HEK293 (cell line): ENCODE measurements at regions not wholly inside any gene's neighbourhood (a gene's known extent, or its start where the extent isn't known, plus 50 kb on each side); places are given as distances from the start of the nearest gene placed in this dataset.
A peak's percentile ranks its signal among the peaks of the same experiment; 100 is the strongest.

ENCODE experiments used
- CTCF ChIA-PET: fragments of 350-600 bp; formaldehyde crosslinking; extraction: SDS; loops from one replicate; lab custom pipeline; 2021; ENCODE audit warnings: antibody characterized with exemption; lab: Yijun Ruan, JAX
- POLR2A ChIA-PET: fragments of 300-600 bp; formaldehyde crosslinking; extraction: SDS; loops from one replicate; lab custom pipeline; 2020; ENCODE audit warnings: antibody characterized with exemption, inconsistent platforms; lab: Yijun Ruan, JAX
- H3K27ac ChIP-seq: fragments of 200-500 bp; sonication (Bioruptor generic); 2 replicates; pipeline ENCODE4 v1.5.1; 2014; ENCODE audit warnings: low read depth, low read length, control low read depth, inconsistent platforms; ENCODE audit errors: extremely low read depth
- H3K36me3 ChIP-seq, 2 experiments: fragments of 200-500 bp in 1 of 2; sonication (Bioruptor generic) in 1 of 2; 1 replicate in 1 of 2; 2 replicates in 1 of 2; pipeline ENCODE4 v1.5.1; 2014 to 2017; ENCODE audit warnings: inconsistent platforms in 2 of 2, low read length in 2 of 2; ENCODE audit not compliant: control insufficient read depth in 2 of 2, insufficient read depth in 1 of 2
- H3K4me1 ChIP-seq: fragments of 200-500 bp; sonication (Bioruptor generic); 2 replicates; pipeline ENCODE4 v1.5.1; 2014; ENCODE audit warnings: mild to moderate bottlenecking, low read length, inconsistent platforms; ENCODE audit not compliant: control insufficient read depth, insufficient read depth
- H3K4me3 ChIP-seq: 2 replicates; pipeline ENCODE4 v1.5.1; 2011; ENCODE audit warnings: low read depth, mild to moderate bottlenecking, control low read depth, low read length, moderate library complexity
- H3K9me3 ChIP-seq: fragments of 200-500 bp; sonication (Bioruptor generic); 2 replicates; pipeline ENCODE4 v1.5.1; 2014; ENCODE audit warnings: low read depth, low read length, inconsistent platforms; ENCODE audit not compliant: control insufficient read depth, insufficient read depth
- GLI4 ChIP-seq: fragments of 450-650 bp; formaldehyde crosslinking; IDR thresholded peaks from 2 replicates; pipeline ENCODE4 v1.5.1; 2016; ENCODE audit warnings: missing biosample characterization, missing genetic modification characterization
- GLIS2 ChIP-seq: fragments of 450-650 bp; formaldehyde crosslinking; IDR thresholded peaks from 2 replicates; pipeline ENCODE4 v1.5.1; 2016; ENCODE audit warnings: missing biosample characterization, missing genetic modification characterization
- HIC1 ChIP-seq: fragments of 450-650 bp; formaldehyde crosslinking; IDR thresholded peaks from 2 replicates; pipeline ENCODE4 v1.5.1; 2016; ENCODE audit warnings: missing biosample characterization, missing genetic modification characterization
- KLF9 ChIP-seq: fragments of 450-650 bp; formaldehyde crosslinking; IDR thresholded peaks from 2 replicates; pipeline ENCODE4 v1.5.1; 2016; ENCODE audit warnings: missing biosample characterization, missing genetic modification characterization, low read depth
- MEIS1 ChIP-seq: sonication (generic); formaldehyde crosslinking; IDR thresholded peaks from 2 replicates; pipeline ENCODE4 v1.8.1; 2022; ENCODE audit warnings: missing genetic modification reagents, mild to moderate bottlenecking, borderline replicate concordance
- PRDM6 ChIP-seq: fragments of 450-650 bp; formaldehyde crosslinking; IDR thresholded peaks from 2 replicates; pipeline ENCODE4 v1.5.1; 2017; ENCODE audit warnings: missing biosample characterization, missing genetic modification characterization
- REST ChIP-seq: fragments of 450-650 bp; formaldehyde crosslinking; IDR thresholded peaks from 2 replicates; pipeline ENCODE4 v1.5.1; 2016; ENCODE audit warnings: missing biosample characterization, missing genetic modification characterization
- SP7 ChIP-seq: fragments of 450-650 bp; formaldehyde crosslinking; IDR thresholded peaks from 2 replicates; pipeline ENCODE4 v1.5.1; 2016; ENCODE audit warnings: missing biosample characterization, missing genetic modification characterization
- TCF7L2 ChIP-seq: IDR thresholded peaks from 2 replicates; pipeline ENCODE4 v1.6.1; 2011; ENCODE audit warnings: low read depth, mild to moderate bottlenecking, inconsistent platforms, low read length, moderate library complexity, borderline replicate concordance
- ZBTB26 ChIP-seq: fragments of 450-650 bp; formaldehyde crosslinking; optimal IDR thresholded peaks from 2 replicates; pipeline ENCODE3; 2016; ENCODE audit warnings: missing biosample characterization, mild to moderate bottlenecking, missing genetic modification characterization
- ZBTB44 ChIP-seq: fragments of 450-650 bp; IDR thresholded peaks from 2 replicates; pipeline ENCODE4 v1.5.1; 2018; ENCODE audit warnings: missing biosample characterization, mild to moderate bottlenecking, missing genetic modification characterization
- ZEB2 ChIP-seq: fragments of 450-650 bp; formaldehyde crosslinking; IDR thresholded peaks from 2 replicates; pipeline ENCODE4 v1.5.1; 2016; ENCODE audit warnings: missing biosample characterization, missing genetic modification characterization
- ZFP3 ChIP-seq: fragments of 450-650 bp; formaldehyde crosslinking; IDR thresholded peaks from 2 replicates; pipeline ENCODE4 v1.5.1; 2016; ENCODE audit warnings: low read depth, missing biosample characterization, missing genetic modification characterization
- ZIC2 ChIP-seq: fragments of 450-650 bp; formaldehyde crosslinking; IDR thresholded peaks from 2 replicates; pipeline ENCODE4 v1.5.1; 2016; ENCODE audit warnings: missing biosample characterization, missing genetic modification characterization
- ZNF114 ChIP-seq: fragments of 450-650 bp; formaldehyde crosslinking; IDR thresholded peaks from 2 replicates; pipeline ENCODE4 v1.5.0; 2017; ENCODE audit warnings: missing biosample characterization, missing genetic modification characterization
- ZNF19 ChIP-seq: fragments of 450-650 bp; formaldehyde crosslinking; IDR thresholded peaks from 2 replicates; pipeline ENCODE4; 2016; ENCODE audit warnings: missing biosample characterization, missing genetic modification characterization, low read depth
- ZNF221 ChIP-seq: fragments of 450-650 bp; formaldehyde crosslinking; IDR thresholded peaks from 2 replicates; pipeline ENCODE4 v1.5.1; 2017; ENCODE audit warnings: missing biosample characterization, missing genetic modification characterization, borderline replicate concordance
- ZNF660 ChIP-seq: fragments of 450-650 bp; IDR thresholded peaks from 2 replicates; pipeline ENCODE4 v1.5.1; 2018; ENCODE audit warnings: missing biosample characterization, mild to moderate bottlenecking, missing genetic modification characterization
- ZNF664 ChIP-seq: fragments of 450-650 bp; formaldehyde crosslinking; IDR thresholded peaks from 2 replicates; pipeline ENCODE4 v1.5.1; 2016; ENCODE audit warnings: missing biosample characterization, missing genetic modification characterization
- ZNF837 ChIP-seq: fragments of 450-650 bp; formaldehyde crosslinking; IDR thresholded peaks from 2 replicates; pipeline ENCODE4 v1.5.1; 2016; ENCODE audit warnings: missing biosample characterization, missing genetic modification characterization
- ZNF843 ChIP-seq: fragments of 450-650 bp; formaldehyde crosslinking; IDR thresholded peaks from 2 replicates; pipeline ENCODE4 v1.5.1; 2016; ENCODE audit warnings: missing biosample characterization, missing genetic modification characterization
- ZSCAN23 ChIP-seq: fragments of 450-650 bp; formaldehyde crosslinking; IDR thresholded peaks from 2 replicates; pipeline ENCODE4 v1.5.1; 2016; ENCODE audit warnings: missing biosample characterization, missing genetic modification characterization
- ZSCAN30 ChIP-seq: fragments of 450-650 bp; IDR thresholded peaks from 2 replicates; pipeline ENCODE4 v1.5.1; 2018; ENCODE audit warnings: missing biosample characterization, mild to moderate bottlenecking, missing genetic modification characterization, moderate library complexity

- Histone ChIP-seq H3K27ac (no peak overlapping the region), H3K36me3 (no peaks in the 10 kb centered on the region), H3K4me1 (peaks cover 11% of the 10 kb centered on the region; the same call in 1 of the 2 replicates), H3K4me3 (no peak overlapping the region), H3K9me3 (no peaks in the 10 kb centered on the region)
- no peak for TF ChIP-seq GLI4 (tag by site-specific recombination)
- no peak for TF ChIP-seq ZNF114
- no peak for TF ChIP-seq HIC1 (tag by site-specific recombination)
- no peak for TF ChIP-seq MEIS1 (CRISPR knock-in tag)
- no peak for TF ChIP-seq ZBTB26 (tag by site-specific recombination)
- no peak for TF ChIP-seq ZFP3 (tag by site-specific recombination)
- TF ChIP-seq REST, result no peak
- TF ChIP-seq KLF9 (tag by site-specific recombination), result no peak
- TF ChIP-seq ZNF19 (tag by site-specific recombination), result no peak
- TF ChIP-seq ZNF837, result no peak
- TF ChIP-seq ZNF221 (tag by site-specific recombination), result no peak
- ChIA-PET POLR2A (no interaction called here), CTCF (no interaction called here)
Observed at GRCh38 chr1:82390627-82391026, 589.9 kb downstream of the ADGRL2 start.

GRCh38 chr1:82388679-82389078 is 587.9 kb downstream of the ADGRL2 start:
- no peak for TF ChIP-seq ZNF664 (tag by site-specific recombination)
- no peak for TF ChIP-seq ZIC2 (tag by site-specific recombination)
- 0 out of 2 replicates have a peak, but pooled peaks have one; percentile 27 for TF ChIP-seq ZNF660
- TF ChIP-seq, all 188 proteins: peak for 1
- Histone ChIP-seq H3K4me1 (peaks cover 11% of the 10 kb centered on the region; the same call in 1 of the 2 replicates), H3K27ac (no peak overlapping the region), H3K4me3 (no peak overlapping the region), H3K36me3 (no peaks in the 10 kb centered on the region), H3K9me3 (no peaks in the 10 kb centered on the region)
- CTCF ChIA-PET, result no interaction called here
- POLR2A ChIA-PET, result no interaction called here

- peaks cover 11% of the 10 kb centered on the region; the same call in 1 of the 2 replicates for H3K4me1 ChIP-seq
- CTCF ChIA-PET, result no interaction called here
- POLR2A ChIA-PET, result no interaction called here
- no peaks in the 10 kb centered on the region for H3K36me3 ChIP-seq
- H3K4me3 ChIP-seq, result no peak overlapping the region
- no peaks in the 10 kb centered on the region for H3K9me3 ChIP-seq
- H3K27ac ChIP-seq, result no peak overlapping the region
- TF ChIP-seq ZNF664 (tag by site-specific recombination) (0 out of 2 replicates have a peak, but pooled peaks have one; percentile 17), PRDM6 (tag by site-specific recombination) (peak; percentile 65; the same call in 1 of the 2 replicates), ZSCAN23 (tag by site-specific recombination) (0 out of 2 replicates have a peak, but pooled peaks have one; percentile 8), ZBTB44 (tag by site-specific recombination) (peak; percentile 92), ZNF843 (tag by site-specific recombination) (peak; percentile 84), ZSCAN30 (0 out of 2 replicates have a peak, but pooled peaks have one; percentile 25), ZEB2 (tag by site-specific recombination) (0 out of 2 replicates have a peak, but pooled peaks have one; percentile 16), TCF7L2 (peak; percentile 96), GLIS2 (tag by site-specific recombination) (no peak), SP7 (tag by site-specific recombination) (peak; percentile 59; the same call in 1 of the 2 replicates)
Observed at GRCh38 chr1:82387012-82387366, 586.3 kb downstream of the ADGRL2 start.
